ENCODE measurements at regions not wholly inside any gene's neighbourhood (a gene's known extent, or its start where the extent isn't known, plus 50 kb on each side); places are given as distances from the start of the nearest gene placed in this dataset.

DNA sequence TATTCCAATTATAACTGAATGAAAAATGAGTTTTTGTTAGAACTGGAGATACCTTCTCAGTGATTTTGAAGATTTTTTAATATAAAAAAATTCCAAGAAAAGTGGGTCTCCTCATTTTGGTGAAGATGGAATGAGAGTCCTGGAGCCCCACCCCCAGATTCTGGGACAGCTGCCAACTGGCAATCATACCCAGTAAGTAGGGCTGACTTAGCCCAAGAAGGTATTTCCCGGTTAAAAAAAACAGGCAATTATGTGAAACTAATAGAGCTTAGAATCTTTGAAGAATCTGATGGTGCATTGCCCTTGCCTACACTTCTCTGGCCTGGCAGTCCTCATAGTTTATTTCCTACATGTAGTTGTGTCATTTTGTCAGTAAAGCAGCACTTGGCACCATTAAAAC, 52.8 kb upstream of the VWDE start:
- Histone ChIP-seq H3K9me3 (ENCODE audit: control insufficient read depth in 1 of 2, insufficient read depth in 1 of 2, low read length in 2 of 2) (no peaks in the 10 kb centered on the region), H3K27me3 (ENCODE audit: control insufficient read depth in 1 of 2, insufficient read depth in 2 of 2, low read length in 2 of 2) (no peaks in the 10 kb centered on the region), H3K27ac (ENCODE audit: low read depth in 1 of 2, low read length in 2 of 2) (no peak overlapping the region), H3K4me3 (ENCODE audit: low read length) (no peak overlapping the region), H3K36me3 (ENCODE audit: insufficient read depth, low read length) (no peaks in the 10 kb centered on the region), H3K4me1 (ENCODE audit: insufficient read depth, low read length) (no peaks in the 10 kb centered on the region)
- Mint-ChIP-seq H3K27me3 (peaks cover 19% of the 10 kb centered on the region), H3K4me3 (no peak overlapping the region), H3K27ac (no peak overlapping the region), H3K9me3 (no peaks in the 10 kb centered on the region), H3K36me3 (ENCODE audit: low read depth) (no peaks in the 10 kb centered on the region), H3K4me1 (ENCODE audit: low read depth) (no peaks in the 10 kb centered on the region)
- ChIA-PET POLR2A (no interaction called here), CTCF (no interaction called here)
- ATAC-seq (ENCODE audit: poor library complexity) (no peak), DNase-seq (no peak)
- TF ChIP-seq, protein P1, sequence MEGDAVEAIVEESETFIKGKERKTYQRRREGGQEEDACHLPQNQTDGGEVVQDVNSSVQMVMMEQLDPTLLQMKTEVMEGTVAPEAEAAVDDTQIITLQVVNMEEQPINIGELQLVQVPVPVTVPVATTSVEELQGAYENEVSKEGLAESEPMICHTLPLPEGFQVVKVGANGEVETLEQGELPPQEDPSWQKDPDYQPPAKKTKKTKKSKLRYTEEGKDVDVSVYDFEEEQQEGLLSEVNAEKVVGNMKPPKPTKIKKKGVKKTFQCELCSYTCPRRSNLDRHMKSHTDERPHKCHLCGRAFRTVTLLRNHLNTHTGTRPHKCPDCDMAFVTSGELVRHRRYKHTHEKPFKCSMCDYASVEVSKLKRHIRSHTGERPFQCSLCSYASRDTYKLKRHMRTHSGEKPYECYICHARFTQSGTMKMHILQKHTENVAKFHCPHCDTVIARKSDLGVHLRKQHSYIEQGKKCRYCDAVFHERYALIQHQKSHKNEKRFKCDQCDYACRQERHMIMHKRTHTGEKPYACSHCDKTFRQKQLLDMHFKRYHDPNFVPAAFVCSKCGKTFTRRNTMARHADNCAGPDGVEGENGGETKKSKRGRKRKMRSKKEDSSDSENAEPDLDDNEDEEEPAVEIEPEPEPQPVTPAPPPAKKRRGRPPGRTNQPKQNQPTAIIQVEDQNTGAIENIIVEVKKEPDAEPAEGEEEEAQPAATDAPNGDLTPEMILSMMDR (IDR thresholded peaks at IDR 0.05), result no peak
- intact Hi-C loops (cut with DNase I, micrococcal nuclease), result loop anchor here in 1 of 2 experiments (5.0 kb wide), 1 partner anchor 36 kb away; no protein-coding TSS in a partner anchor

DNA sequence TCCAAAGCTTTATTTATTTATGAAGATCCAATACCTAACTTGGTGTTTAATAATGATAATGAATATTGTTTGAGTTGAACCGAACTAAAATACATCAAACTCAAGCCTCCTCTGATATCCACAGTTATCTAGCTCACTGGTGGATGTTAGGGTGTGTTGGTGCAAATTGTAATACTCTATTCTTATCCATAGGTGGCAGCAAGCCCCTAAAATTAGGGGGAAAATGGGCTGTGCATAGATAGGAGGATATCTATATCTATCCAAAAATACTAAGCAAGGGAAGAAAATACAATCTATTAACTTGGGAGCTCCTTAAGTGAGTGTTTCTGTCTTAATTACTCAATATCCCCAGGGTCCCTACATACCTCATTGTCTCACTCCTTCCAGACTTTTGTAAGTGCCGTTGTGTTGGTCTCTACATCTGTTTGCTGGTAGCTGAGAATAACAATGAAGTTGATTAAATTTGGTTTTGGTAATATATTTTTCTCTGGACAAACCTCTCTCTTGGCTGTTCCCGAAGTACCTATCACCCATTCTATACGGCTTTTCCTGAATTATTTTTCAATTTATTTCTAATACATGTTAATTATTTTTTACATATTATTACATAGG, 55.0 kb upstream of the VWDE start:
- H3K4me1 Mint-ChIP-seq (ENCODE audit: low read depth), result no peaks in the 10 kb centered on the region
- TF ChIP-seq, protein P1 (IDR thresholded peaks at IDR 0.05), result peak; percentile 62
- Histone ChIP-seq H3K36me3 (ENCODE audit: insufficient read depth, low read length) (no peaks in the 10 kb centered on the region), H3K9me3 (ENCODE audit: control insufficient read depth in 1 of 2, insufficient read depth in 1 of 2, low read length in 2 of 2) (no peaks in the 10 kb centered on the region), H3K27ac (ENCODE audit: low read depth in 1 of 2, low read length in 2 of 2) (no peak overlapping the region), H3K4me1 (ENCODE audit: insufficient read depth, low read length) (no peaks in the 10 kb centered on the region), H3K4me3 (ENCODE audit: low read length) (no peak overlapping the region), H3K27me3 (ENCODE audit: control insufficient read depth in 1 of 2, insufficient read depth in 2 of 2, low read length in 2 of 2) (no peaks in the 10 kb centered on the region)
- H3K36me3 Mint-ChIP-seq (ENCODE audit: low read depth), result no peaks in the 10 kb centered on the region
- CTCF ChIA-PET, result interaction anchor here (0.6 to 1.8 kb wide), 4 partner anchors 30 to 408 kb away, joined by 3 to 6 read pairs (median 4); no protein-coding TSS in a partner anchor
- H3K27ac Mint-ChIP-seq, result no peak overlapping the region
- peaks cover 20% of the 10 kb centered on the region for H3K27me3 Mint-ChIP-seq
- H3K4me3 Mint-ChIP-seq, result no peak overlapping the region
- peak; percentile 67 for ATAC-seq (ENCODE audit: poor library complexity)
- peak in 3 of 14 experiments; percentile 45 to 46 (median 45) for DNase-seq
- intact Hi-C loops (cut with DNase I, micrococcal nuclease), result loop anchor here (1.0 to 5.0 kb wide), 2 partner anchors 32 to 34 kb away; no protein-coding TSS in a partner anchor
- no peaks in the 10 kb centered on the region for H3K9me3 Mint-ChIP-seq
- POLR2A ChIA-PET, result interaction anchor here (1.3 kb wide), 1 partner anchor 32 kb away, joined by 5 read pairs; no protein-coding TSS in a partner anchor

DNA sequence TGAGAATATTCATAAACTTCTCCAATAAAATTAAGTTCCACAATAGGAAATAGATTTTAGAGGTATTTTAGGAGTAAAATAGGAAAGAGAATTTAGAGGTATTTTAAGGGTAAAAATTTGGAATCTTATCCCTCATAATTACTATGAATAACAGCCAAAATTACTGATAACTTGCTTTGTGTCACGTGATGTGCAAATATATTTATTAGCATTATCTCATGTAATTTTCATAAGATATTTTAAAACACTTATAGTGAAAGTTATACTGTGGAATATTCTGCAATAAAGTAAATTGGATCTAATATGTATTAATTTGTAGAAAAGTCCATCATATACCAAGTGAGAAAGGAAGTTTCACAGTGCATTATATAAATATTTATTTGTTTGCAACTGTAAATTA, 64.2 kb upstream of the VWDE start:
- H3K27ac ChIP-seq (ENCODE audit: low read depth in 1 of 2, low read length in 2 of 2), result no peak overlapping the region
- Mint-ChIP-seq H3K27me3 (no peaks in the 10 kb centered on the region), H3K4me3 (no peak overlapping the region), H3K27ac (no peak overlapping the region), H3K9me3 (no peaks in the 10 kb centered on the region), H3K36me3 (ENCODE audit: low read depth) (no peaks in the 10 kb centered on the region), H3K4me1 (ENCODE audit: low read depth) (no peaks in the 10 kb centered on the region)
- no peak for DNase-seq
- H3K36me3 ChIP-seq (ENCODE audit: insufficient read depth, low read length), result no peaks in the 10 kb centered on the region
- ATAC-seq (ENCODE audit: poor library complexity), result no peak
- no peaks in the 10 kb centered on the region for H3K27me3 ChIP-seq (ENCODE audit: control insufficient read depth in 1 of 2, insufficient read depth in 2 of 2, low read length in 2 of 2)
- intact Hi-C loops (cut with DNase I, micrococcal nuclease), result no loop called here
- POLR2A ChIA-PET, result no interaction called here
- no peaks in the 10 kb centered on the region for H3K4me1 ChIP-seq (ENCODE audit: insufficient read depth, low read length)
- TF ChIP-seq, protein P1 (IDR thresholded peaks at IDR 0.05), result no peak
- CTCF ChIA-PET, result no interaction called here
- H3K9me3 ChIP-seq (ENCODE audit: control insufficient read depth in 1 of 2, insufficient read depth in 1 of 2, low read length in 2 of 2), result peaks cover 0 to 5% of the 10 kb centered on the region in 2 experiments
- no peak overlapping the region for H3K4me3 ChIP-seq (ENCODE audit: low read length)
